ENCODE measurements at regions not wholly inside any gene's neighbourhood (a gene's known extent, or its start where the extent isn't known, plus 50 kb on each side); places are given as distances from the start of the nearest gene placed in this dataset.

GRCh38 chr7:131607291-131608115 is 51.1 kb upstream of the PODXL start:
- Mint-ChIP-seq H3K9me3 (no peaks in the 10 kb centered on the region), H3K4me3 (peak overlapping the region; percentile 25), H3K36me3 (ENCODE audit: low read depth) (no peaks in the 10 kb centered on the region), H3K27ac (ENCODE audit: unreplicated experiment) (peak overlapping the region; percentile 73), H3K4me1 (peaks cover 49% of the 10 kb centered on the region), H3K27me3 (ENCODE audit: low read depth) (peaks cover 89% of the 10 kb centered on the region)
- no peak for TF ChIP-seq CTCF (conservative IDR thresholded peaks at IDR 0.05)
- DNase-seq (ENCODE audit: low read depth, low spot score), result peak; percentile 51

GRCh38 chr7:131606346-131607290 is 50.2 kb upstream of the PODXL start:
- Mint-ChIP-seq H3K36me3 (ENCODE audit: low read depth) (no peaks in the 10 kb centered on the region), H3K9me3 (no peaks in the 10 kb centered on the region), H3K27me3 (ENCODE audit: low read depth) (peaks cover 89% of the 10 kb centered on the region), H3K27ac (ENCODE audit: unreplicated experiment) (no peak overlapping the region), H3K4me3 (peak overlapping the region; percentile 41), H3K4me1 (peaks cover 54% of the 10 kb centered on the region)
- no peak for DNase-seq (ENCODE audit: low read depth, low spot score)
- TF ChIP-seq CTCF (conservative IDR thresholded peaks at IDR 0.05), result no peak

Data from neural crest cell (in vitro differentiated cells).